NCI-H526 (cell line): ENCODE measurements at regions not wholly inside any gene's neighbourhood (a gene's known extent, or its start where the extent isn't known, plus 50 kb on each side); places are given as distances from the start of the nearest gene placed in this dataset.

Experiments used
- DNase-seq, 2 experiments: peaks; one replicate each; lab custom pipeline; 2025; lab: John Stamatoyannopoulos, UW

DNA sequence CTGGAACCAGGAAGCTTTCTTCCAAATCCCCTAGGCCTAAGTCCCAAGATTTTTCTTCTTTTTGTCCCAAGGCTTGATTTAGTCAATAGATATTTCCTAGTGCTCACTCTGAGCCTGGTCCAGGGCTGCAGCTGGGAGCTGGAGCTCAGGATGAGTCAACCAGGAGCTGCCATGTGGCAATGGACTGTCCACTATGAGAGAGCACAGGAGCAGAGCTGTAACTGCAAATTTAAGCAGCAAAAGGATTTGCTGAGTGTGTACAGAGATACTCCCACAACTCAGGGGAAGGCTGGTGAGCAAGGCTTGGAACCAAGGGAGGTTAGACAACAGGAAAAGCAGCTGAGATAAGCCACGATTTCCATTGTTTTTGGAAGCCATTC is 92.1 kb upstream of the CXCL12 start:
- DNase-seq, result no peak

DNA sequence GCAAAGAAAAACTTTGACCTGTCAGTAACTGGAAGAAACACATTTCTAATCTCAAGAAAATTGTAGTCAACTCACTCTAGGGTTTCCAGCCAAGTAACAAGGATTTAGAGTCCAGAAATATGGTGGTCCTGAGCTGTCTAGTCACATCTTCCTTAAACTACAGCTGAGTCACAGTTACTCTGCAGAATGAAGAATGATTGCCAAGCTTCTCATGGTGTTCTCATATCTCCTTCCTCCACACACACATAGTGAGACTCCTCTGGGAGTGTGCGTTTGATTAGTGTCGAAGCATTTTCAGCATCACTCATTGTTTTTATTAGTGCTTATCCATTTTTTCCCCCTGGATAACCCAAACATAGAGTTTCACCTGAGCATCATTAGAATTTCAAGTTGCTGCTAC is 93.1 kb upstream of the CXCL12 start:
- DNase-seq, result no peak

DNA sequence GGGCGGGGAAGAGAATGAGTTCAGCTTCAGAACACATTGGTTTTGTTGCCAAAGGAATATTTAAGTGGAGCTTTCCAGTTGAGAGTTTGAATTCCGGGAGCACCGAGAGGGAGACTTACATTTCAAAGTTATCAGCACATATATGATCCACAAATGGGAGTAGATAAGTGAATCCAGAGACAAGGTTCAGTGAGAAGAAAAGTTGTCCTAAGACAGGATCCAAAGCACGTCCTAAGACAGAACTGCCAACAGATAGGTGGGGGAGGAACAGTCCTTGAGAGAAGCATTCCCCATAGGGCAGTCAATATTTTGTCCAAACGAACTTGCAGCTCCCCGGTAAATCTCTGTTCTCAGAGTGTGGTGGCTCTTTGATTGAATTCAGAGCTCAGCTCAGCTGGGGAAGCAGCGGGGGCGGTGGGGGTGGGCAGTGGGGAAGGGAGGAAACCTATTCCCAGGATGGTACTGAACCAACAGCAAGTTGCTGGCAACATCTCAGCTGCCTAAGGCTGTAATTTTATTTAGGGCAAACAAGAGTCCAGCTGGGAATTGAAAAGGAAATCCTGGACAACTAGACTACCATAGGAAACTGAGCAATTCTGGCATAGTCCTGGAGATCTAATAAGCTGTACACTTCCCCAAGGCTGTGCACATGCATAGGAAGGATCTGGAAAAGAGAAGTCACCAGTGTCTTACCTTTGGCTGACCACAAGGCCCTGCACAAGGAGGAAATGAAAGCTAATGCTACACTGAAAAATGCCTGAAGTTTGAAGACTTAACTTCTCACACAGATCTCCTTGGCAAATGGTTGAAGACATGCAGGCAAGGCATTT is 94.2 kb upstream of the CXCL12 start:
- no peak for DNase-seq

DNA sequence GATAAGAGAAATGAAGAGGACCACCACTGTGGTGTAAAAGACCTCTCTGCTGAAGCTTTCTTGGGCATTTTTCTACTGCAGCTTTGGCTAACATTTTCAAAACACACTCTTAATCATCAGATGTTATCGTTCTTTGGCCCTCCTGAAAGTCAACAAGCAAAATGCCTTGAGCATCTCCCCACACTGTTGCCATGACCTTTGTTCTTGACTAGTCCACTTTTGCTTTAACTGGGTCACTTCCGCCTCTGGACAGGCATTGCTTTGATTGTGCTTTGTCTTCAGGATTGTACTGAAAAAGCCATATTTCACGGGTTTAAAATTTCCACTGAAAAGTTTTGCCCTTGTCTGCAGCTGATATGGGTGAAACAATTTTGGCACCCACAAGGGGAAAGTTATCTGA is 107.8 kb upstream of the CXCL12 start:
- DNase-seq, result no peak

DNA sequence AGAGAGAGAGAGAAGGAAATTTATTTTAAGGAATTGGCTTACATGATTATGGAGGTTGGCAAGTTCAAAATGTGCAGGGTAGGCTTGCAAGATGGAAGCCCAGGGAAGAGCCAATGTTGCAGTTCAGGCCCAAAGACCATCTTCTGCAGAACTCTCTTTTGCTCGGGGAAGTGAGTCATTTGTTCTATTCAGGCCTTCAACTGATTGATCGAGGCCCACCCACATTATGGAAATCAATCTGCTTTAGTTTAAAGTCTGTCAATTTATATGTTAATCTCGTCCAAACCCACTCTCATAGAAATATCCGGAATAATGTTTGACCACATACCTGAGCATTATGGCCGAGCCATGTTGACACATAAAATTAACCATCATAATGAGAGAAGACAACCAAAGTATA is 113.3 kb upstream of the CXCL12 start:
- no peak for DNase-seq

DNA sequence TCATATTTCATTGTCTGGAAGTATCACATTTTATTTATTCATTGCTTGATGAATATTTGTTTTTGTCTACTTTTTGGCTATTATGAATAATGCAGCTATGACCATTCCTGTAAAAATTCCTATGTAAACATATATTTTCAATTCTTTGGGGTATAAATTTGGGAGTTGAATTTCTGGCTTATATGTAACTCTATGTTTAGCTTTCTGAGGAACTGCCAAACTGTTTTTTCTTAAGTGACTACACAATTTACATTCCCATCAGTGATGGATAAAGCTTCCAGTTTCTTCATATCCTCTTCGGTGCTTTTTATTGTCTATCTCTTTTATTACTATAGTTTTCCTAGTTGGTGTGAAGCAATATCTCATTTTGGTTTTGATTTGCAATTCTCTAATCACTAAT is 115.6 kb upstream of the CXCL12 start:
- no peak for DNase-seq

DNA sequence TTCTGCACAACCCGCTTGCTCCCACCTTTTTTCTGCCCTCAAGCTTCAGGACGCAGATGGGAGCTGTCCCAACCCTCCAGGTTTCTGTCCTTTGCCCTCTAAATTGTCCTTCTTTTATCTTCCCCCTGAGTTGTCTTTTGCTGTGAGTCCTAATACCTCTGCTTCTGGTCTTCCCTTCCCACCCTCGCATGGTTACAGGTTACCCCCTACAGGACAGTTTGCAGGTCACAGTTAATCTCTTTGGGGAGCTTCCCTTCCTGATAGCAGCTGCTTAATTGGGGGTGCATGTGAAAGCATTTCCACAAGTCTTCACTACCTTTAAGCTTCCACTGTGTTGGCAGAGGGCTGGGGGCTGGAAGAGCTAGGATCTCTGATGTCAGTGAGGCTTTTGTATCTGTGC is 121.5 kb upstream of the CXCL12 start:
- no peak for DNase-seq

DNA sequence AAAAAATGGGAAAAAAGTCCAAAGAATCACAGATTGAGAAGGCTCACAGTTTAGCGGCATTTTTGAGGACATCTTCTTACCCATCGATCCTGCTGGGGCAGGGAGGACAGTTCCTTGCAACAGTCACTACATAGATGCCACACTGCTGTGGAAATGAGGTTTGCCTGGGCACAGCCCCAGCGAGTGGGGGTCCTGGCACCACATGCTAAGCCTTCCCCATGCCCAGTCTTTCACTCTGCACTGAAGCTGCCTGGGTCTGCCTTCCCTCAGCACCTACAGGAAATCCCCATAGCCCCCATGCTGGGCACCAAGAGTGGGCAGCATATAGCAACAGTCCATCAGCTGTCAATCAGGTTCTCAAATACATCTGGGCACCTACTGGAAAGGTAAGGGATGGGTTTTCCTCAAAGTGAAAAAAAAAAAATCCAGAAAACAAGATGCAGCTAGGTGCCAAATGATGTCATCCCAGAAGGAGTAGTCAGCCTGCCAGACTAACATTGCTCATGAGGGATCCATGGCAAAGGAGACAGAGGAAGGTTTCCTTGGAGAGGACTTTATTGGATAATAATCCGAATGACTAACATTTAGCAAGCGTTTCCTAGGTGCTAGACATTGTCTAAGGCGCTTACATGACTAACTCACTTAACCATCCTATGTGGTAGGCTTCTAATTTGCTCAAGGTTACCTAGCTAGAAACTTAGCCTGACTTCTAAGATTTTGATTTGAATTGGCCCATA is 125.7 kb upstream of the CXCL12 start:
- no peak for DNase-seq

DNA sequence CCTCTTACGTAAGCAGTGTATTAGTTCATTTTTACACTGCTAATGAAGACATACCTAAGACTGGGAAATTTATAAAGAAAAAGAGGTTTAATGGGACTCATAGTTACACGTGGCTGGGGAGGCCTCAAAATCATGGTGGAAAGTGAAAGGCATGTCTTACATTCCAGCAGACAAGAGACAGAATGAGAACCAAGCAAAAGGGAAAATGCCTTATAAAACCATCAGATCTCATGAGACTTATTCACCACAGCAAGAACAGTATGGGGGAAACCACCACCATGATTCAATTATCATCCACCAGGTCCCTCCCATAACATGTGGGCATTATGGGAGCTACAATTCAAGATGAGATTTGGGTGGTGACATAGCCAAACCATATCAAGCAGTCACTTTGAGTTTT is 126.3 kb upstream of the CXCL12 start:
- DNase-seq, result no peak

DNA sequence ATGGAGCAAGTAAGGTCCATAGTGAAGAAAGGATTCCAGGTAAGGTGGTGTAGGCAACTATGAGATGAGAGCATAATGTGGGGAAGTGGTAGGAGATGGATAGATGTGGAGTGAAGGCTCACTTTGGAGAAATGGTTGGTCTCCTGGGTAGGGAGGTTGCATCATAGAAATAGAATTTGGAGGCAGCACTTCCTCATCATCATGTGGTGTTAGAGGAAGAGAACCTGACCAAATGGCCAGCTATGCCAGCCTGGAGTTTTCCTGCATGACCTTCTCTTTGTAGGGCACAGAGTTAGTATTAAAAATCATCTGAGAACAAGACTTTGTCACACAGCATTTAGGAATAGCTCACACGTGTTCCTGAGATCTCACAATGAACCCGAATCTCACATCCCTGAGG is 126.7 kb upstream of the CXCL12 start:
- DNase-seq, result no peak

DNA sequence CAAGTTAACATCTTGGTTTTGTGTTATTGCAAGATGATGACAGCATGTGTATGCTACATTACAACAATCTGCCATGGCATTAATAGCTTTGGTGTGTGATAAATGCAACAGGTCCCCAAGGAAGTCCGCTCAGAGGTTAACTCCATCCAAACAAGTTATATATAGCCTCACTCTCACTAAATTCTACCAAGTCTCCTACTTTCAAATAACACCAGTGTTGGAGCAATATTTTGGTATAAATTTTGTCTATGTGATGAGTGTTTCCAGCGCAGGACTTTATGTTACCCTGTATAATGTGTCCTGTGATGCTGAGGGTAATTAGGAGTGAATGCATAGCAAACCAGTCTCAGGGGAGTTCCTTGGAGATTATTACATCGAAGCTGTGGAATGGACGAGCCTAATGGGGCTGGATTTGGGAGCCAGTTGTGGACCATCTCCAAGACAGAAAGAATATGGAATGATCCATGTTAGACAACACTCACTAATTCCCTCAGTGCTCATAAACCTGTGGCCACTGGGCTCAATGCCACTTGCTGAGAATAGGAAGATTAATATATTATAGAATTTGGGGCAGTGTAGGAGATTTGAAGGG is 127.6 kb upstream of the CXCL12 start:
- no peak for DNase-seq

DNA sequence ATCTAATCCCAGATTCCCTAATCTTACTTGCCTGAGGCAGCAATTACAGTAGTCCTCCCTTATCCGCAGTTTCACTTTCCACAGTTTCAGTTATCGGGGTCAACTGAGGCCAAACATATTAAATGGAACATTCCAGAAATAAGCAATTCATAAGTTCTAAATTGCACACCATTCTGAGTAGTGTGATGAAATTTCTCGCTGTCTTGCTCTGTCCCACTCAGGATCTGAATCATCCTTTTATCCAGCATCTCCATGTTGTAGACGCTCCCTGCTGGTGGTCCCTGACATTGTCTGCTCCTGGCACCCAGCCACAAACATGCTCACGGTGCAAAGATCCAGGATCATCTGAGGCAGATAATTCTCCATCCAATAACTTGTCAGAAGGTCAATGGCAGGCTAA is 128.7 kb upstream of the CXCL12 start:
- DNase-seq, result no peak

DNA sequence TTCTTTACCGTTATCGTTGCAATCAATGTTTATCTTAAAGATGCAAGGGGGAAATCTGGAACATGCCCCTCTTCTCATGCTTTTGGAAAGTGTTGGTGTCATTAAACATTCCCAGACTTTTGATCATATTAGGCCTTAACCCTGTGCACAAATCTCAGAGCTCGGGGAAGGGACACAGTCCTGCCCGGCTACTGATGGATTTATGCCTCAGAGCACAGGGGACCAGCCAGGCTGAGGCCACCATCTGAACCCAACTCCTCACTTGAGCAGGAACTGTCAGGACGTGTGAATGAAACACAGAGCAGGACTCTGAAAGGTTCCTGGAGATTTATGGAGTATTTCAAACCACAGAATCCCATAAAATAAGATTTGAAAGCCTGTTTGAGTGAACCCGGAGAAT is 132.0 kb upstream of the CXCL12 start:
- DNase-seq, result no peak

DNA sequence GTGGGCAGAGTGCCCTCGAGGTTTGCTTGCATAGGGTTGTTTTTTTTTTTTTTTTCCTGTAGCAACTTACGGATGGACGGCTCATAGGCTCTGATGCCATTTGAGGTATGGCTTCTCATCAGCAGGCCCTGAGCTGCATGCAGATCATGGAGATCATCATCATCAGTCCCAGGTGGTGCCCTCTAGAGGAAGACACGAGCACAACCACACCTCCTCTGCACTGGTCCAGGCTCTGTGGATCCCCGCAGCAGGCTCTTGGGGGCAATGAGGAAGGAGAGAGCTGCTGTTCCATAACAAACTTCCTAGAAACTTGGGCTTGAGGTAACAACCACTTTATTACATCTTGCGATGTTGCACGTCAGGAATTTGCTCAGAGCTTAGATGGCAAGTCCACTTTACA is 132.7 kb upstream of the CXCL12 start:
- DNase-seq, result no peak

DNA sequence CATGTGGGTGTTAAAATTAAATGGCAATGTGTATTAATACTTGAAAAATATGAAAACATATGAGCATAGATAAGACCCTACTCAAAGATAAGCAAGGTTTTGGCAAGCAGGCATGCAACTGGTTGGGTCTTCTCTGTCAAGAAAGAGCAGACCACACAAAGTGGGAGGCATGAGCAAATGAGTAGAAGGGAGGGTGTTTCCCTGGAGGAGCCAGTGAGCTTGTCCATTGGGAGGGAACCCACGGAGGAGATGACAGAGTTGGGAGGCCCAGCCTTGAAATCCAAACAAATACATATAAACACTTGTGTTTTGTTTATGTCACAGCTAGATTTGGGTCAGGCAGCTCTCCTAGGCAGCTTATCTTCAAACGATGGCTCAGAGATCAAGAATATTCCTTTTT is 134.5 kb upstream of the CXCL12 start:
- no peak for DNase-seq

DNA sequence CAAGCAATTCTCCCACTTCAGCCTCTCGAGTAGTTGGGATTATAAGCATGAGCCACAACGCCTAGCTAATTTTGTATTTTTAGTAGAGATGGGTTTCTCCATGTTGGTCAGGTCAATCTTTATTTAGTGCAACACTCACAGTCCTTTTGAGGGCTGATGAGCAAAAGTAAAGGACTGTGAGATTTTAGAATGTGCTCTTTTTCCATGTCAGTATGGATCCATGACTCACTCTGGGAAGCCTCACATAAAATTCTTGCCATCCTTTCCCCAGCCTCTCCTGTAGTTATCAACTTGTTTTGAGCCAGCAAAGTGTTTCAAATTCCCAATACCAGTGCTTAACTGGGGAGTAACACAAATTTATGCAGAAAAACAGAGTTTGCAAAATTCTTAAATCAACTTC is 135.8 kb upstream of the CXCL12 start:
- DNase-seq, result no peak

DNA sequence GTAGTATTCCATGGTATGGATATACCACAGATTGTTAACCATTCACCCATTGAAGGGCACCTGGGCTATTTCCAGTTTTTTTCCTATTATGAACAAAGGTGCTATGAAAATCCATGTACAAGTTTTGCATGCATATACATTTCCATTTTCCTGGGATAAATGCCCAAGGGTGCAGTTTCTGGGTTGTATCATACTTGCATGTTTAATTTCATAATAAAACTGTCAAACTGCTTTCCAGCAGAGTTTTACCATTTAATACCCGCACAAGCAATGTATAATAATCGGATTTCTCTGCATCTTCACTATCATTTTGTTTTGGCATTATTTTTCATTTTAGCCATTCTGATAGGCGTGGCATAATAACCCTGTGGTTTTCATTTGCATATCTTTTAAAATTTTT is 154.3 kb upstream of the CXCL12 start:
- DNase-seq, result no peak

DNA sequence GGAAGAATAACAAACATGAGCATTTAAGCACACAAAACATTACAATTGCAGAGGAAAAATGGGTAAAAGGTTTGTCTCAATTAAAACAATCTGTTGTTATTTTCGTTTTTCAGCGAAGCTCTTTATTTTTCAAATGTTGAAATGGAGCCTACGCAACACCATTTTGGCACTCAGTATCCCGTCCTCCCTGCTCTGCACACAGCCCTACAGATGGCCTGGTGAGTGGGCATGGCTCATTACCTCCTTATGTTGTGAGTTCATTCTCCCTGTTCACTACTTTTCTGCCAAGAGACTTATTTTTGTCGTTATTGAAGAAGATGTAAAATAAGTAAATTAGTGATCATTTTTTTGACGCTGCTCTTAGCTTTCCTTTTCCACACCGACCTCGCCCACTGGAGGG is 167.8 kb upstream of the CXCL12 start:
- DNase-seq, result no peak

DNA sequence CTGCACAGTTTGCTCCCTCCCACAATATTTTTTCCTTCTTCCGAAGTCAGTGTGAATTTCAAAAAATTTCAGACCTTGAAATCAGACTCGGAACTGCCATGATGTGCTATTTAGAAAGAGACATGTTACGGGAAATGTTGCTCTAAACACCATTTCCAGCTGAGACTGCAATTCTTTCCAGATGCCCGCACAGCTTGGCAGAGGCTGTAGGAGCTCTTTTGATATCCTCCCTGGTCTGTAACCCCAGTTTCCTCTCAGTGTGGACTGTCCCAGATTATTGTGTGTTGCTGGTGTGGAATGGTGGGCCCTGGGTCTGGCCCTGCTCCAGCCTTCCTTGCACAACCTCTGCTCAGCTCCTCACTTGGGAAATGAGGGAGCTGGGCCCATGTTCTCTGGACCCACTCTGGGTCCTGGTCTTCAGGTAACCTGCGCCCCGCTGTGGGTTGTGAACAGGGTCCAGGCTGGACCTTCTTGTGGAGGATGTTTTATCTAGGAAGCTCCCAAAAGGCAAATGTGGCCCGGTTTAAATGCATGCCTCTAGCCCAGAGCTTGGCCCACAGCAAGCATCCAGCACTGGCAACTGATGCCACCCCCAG is 172.8 kb upstream of the CXCL12 start:
- no peak for DNase-seq

DNA sequence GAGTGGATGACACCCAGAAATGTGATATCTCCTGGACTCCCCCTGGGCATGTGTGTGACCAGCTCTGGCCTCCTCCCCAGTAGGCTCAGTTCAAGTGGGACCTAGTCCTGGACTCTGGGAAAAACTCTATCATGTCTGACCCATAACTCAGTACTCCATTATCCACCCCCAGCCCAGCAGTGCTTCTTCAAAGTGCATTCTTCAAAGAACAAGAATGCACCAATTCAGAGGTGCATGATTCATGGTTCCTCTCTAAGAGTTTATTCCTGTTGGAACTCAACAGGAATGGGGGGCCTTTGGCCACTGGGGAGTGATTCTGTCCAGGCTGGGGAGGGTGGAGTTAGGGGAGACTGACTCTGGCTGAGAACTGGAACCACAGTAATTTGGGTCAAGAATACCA is 173.6 kb upstream of the CXCL12 start:
- no peak for DNase-seq

DNA sequence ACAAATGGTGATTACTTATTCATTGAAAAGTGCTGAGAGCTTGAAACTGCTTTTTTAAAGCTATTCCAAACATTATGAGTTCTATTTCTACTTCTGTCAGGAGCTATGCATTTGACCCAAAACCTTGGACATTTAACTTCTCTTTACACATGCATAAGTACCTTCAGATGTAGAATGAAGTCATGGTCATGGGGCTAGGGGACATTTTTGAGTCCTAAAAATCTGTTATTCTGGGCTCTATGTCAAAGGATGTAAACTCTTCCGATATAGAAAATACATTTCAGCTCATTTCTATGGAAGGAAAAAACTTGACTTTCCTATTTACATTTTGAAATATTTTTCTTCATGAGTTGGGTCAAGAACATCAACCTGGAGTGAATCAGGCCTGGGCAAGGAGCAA is 179.5 kb upstream of the CXCL12 start:
- DNase-seq, result no peak

DNA sequence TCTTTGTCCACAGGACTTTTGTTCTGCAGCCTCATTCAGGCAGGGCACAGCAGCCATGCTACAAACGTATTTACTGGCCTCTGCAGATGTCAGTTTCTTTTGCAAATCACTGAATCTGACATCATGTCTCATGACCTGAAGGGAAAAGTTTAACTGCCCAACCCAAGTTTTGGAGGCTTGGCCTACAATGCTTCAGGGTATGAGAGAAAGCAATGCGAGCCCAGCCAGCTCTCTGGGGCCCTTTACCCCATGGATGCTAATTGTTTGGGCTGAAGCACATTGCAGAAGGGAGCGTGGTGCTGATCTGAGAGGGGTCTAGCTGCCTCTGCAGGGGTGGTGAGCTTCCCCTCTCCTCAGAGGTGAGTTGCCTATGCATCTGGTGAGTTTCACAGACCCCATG is 179.9 kb upstream of the CXCL12 start:
- no peak for DNase-seq

DNA sequence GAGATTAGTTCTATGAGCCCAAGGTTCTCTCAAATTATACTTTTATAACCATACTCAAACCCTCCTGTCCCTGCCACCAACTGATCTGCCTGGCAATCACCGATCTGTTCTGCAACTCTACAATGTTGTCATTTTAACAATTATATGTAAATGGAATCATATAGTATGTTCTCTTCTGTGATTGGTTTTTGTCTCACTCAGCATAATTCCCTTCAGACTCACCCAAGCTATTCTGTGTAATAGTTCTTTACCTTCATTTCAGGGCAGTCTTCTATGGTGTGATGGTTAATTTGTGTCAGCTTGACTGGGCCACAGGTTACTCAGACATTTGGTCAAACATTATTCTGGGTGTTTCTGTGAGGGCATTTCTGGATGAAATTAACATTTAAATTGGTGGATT is 181.9 kb upstream of the CXCL12 start:
- no peak for DNase-seq
